T47D (cell line): ENCODE measurements at regions not wholly inside any gene's neighbourhood (a gene's known extent, or its start where the extent isn't known, plus 50 kb on each side); places are given as distances from the start of the nearest gene placed in this dataset.
"Not testable (repeated sequence)": the region's sequence is repeated elsewhere in the genome, so short reads cannot be mapped to it uniquely, and the experiment has no call there.

Source experiments
- DNase-seq, 2 experiments: peaks; one replicate each; pipeline versions ENCODE4 v3.0.0 to v3.0.0-alpha.2; 2011 to 2012; ENCODE audit warnings: low read depth in 1 of 2, low spot score in 1 of 2
- JUND ChIP-seq: IDR thresholded peaks from 2 replicates; pipeline ENCODE4 v1.6.1; 2012; ENCODE audit warnings: low read depth
- in situ Hi-C: cut with HindIII; loops from 2 replicates; pipeline ENCODE4 v1.10.0; 2016; ENCODE audit warnings: low sequenced_read_pairs, low pct_unique_long_range_greater_than_20kb

DNA sequence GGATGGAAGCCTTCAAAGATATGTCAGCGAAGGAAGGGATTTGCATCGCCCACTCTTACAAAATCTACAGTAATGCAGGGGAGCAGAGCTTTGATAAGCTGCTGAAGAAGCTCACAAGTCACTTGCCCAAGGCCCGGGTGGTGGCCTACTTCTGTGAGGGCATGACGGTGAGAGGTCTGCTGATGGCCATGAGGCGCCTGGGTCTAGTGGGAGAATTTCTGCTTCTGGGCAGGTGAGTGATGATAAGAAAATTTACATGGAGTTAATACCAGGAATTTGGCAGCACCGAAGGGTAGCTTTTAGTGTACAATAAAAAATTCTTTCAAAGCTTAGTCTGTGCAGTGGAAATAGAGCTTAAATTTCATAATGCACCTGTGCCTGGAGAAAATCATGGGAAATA lies 168.3 kb upstream of the OR4C13 start:
- in situ Hi-C loops, DNase-seq: not testable (repeated sequence)

DNA sequence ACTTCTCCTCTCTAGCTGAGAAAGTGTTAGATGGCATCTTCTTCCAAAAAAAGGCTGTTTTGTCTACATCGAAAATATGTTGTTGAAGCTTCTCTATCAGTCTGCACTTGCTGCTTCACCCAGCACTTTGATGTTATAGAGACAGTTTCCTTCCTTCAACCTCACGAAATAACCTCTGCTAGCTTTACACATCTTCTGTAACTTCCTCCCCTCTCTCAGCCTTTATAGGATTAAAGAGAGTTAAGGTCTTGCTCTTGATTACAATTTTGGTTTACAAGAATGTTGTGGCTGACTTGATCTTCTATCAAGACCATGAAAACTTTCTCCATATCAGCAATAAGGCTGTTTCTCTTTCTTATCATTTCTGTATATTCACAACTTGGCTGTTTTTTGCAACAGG lies 162.4 kb upstream of the OR4C13 start:
- in situ Hi-C loops, DNase-seq: not testable (repeated sequence)

DNA sequence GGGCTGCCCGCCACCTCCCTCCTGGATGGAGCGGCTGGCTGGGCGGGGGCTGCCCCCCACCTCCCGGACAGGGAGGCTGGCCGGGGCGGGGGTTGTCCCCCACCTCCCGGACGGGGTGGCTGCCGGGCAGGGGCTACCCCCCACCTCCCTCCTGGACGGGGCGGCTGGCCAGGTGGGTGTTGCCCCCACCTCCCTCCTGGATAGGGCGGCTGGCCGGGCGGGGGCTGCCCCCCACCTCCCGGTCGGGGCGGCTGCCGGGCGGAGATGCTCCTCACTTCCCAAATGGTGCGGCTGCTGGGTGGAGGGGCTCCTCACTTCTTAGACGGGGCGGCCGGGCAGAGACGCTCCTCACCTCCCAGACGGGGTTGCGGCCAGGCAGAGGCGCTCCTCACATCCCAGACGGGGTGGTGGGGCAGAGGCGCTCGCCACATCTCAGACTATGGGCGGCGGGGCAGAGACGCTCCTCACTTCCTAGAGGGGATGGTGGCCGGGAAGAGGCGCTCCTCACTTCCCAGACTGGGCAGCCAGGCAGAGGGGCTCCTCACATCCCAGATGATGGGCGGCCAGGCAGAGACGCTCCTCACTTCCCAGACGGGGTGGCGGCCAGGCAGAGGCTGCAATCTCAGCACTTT lies 153.9 kb upstream of the OR4C13 start:
- in situ Hi-C loops: not testable (repeated sequence)

GRCh38 chr11:49817705-49818430 lies 134.3 kb upstream of the OR4C13 start:
- in situ Hi-C loops, DNase-seq: not testable (repeated sequence)

More for the DNA sequence above, 153.9 kb upstream of the OR4C13 start:
- DNase-seq: not testable (repeated sequence)

DNA sequence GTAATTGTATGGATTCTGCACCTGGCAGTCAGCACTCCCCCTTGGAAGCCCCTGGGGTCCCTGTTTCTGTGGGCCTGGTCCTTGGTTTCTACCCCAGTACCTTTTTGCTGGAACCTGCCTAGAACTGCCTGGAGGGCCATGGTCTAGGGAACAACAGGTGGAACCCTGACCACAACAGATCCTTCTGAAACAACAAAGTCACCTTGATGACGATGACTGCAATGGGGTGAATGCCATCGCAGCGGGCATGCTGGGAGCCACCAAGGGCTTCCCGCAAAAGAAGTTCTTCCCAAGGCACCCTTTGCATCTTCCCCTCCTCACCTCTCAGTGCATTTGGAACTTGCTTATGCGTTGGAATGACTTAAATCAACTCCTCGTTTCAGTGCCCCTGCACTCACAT lies 129.0 kb upstream of the OR4C13 start:
- DNase-seq, in situ Hi-C loops: not testable (repeated sequence)

- DNase-seq, in situ Hi-C loops: not testable (repeated sequence)
Measured at GRCh38 chr11:49850541-49850940, 101.7 kb upstream of the OR4C13 start.

DNA sequence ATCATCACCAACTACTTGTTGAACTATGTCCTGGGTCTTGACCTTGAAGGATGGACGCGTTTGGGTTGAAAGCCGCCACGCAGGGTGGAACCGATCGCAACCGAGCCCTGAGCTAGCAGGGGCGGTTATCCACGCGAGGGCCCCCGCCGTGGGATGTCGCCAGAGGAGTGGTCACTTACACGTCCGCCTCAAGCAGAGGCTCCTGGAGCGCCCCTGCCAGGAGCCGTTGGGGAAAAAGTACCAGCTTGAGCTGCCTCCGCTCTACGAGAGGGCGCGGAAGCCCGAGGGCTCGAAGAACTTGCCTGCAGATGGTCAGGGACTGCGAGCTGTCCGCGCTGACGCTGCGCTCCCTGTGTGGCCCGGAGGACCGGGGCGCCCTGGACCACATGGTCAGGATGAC lies 100.7 kb upstream of the OR4C13 start:
- DNase-seq: no peak
- TF ChIP-seq JUND: no peak
- in situ Hi-C loops: no loop called here

DNA sequence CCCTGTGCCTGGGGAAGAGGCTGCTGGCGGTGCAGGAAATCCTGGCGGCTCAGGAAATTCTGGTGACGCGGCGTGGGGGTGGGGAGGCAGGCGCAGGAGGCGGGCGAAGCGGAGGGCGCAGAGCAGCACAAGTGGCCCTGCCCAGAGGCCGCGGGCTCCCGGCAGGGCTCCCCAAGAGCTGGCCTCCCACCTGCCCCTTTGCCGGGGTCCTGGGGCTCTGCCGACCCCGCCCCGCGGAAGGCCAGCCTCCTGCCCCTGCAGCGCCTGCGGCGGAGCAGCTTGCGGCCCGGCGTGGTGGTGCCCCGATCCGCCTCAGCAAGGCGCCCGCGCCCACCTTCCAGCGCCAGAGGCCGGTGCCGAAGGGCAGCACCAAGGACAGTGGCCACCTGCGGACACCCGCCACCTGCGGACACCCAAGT lies 100.2 kb upstream of the OR4C13 start:
- DNase-seq: peak in 1 of 2 experiments; percentile 25
- in situ Hi-C loops: no loop called here

GRCh38 chr11:49888875-49889274 lies 63.3 kb upstream of the OR4C13 start:
- peak in 1 of 2 experiments; percentile 63 for DNase-seq

More for the DNA sequence above, 100.2 kb upstream of the OR4C13 start:
- TF ChIP-seq JUND: no peak

DNA sequence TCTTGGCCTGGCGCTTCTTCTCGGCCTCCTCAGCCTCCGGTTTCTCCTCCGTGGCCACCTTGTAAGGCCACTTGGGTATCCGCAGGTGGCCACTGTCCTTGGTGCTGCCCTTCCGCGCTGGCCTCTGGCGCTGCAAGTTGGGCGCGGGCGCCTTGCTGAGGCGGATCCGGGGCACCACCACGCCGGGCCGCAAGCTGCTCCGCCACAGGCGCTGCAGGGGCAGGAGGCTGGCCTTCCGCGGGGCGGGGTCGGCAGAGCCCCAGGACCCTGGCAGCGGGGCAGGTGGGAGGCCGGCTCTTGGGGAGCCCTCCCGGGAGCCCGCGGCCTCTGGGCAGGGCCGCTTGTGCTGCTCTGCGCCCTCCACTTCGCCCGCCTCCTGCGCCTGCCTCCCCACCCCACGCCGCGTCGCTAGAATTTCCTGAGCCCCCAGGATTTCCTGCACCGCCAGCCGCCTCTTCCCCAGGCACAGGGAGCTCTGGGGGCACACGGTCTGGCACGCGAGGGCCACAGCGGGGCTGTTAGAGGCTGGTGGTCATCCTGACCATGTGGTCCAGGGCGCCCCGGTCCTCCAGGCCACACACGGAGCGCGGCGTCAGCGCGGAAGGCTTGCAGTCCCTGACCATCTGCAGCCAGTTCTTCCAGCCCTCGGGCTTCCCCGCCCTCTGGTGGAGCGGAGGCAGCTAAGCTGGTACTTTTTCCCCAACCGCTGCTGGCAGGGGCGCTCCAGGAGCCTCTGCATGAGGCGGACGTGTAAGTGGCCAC lies 60.1 kb upstream of the OR4C13 start:
- in situ Hi-C loops: not testable (repeated sequence)
- peak in 1 of 2 experiments; percentile 15 for DNase-seq

More at GRCh38 chr11:49888875-49889274, 63.3 kb upstream of the OR4C13 start:
- in situ Hi-C loops: not testable (repeated sequence)

DNA sequence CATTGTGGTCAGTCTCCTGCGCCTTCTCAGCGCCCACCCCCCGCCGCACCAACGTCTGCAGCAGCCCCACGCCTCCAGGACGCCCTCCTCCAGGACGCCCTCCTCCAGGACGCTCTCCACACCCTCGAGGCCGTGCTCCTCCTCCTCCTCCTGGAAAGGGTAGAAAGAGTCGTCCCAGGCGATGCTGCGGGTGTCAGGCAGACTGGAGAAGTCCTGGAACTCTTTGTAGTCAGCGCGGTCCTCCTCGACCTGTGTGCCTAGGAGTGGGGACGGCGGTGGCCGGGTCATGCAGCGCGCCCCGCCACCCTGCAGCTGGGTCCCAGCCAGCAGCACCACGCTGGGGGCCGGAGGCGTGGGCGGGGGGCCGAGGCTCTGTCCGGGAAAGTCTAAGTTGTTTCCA lies 58.7 kb upstream of the OR4C13 start:
- in situ Hi-C loops: not testable (repeated sequence)

More for the DNA sequence above, 58.7 kb upstream of the OR4C13 start:
- DNase-seq: not testable (repeated sequence)
